ENCODE measurements at regions not wholly inside any gene's neighbourhood (a gene's known extent, or its start where the extent isn't known, plus 50 kb on each side); places are given as distances from the start of the nearest gene placed in this dataset.

- no peak overlapping the region for H3K27ac ChIP-seq (ENCODE audit: low read length in 2 of 2)
- no peak overlapping the region for H3K4me3 Mint-ChIP-seq
- H3K4me1 ChIP-seq (ENCODE audit: control insufficient read depth in 2 of 2, insufficient read depth in 2 of 2, low read length in 2 of 2): no peaks in the 10 kb centered on the region
- H3K27ac Mint-ChIP-seq: no peak overlapping the region
- no peaks in the 10 kb centered on the region for H3K79me2 ChIP-seq (ENCODE audit: control insufficient read depth, insufficient read depth, low read length)
- ATAC-seq (ENCODE audit: low read depth) (no peak), DNase-seq (no peak)
- no peaks in the 10 kb centered on the region for H3K27me3 Mint-ChIP-seq
- intact Hi-C loops (cut with micrococcal nuclease): no loop called here
- no peaks in the 10 kb centered on the region for H3K9me3 ChIP-seq (ENCODE audit: control extremely low read depth in 1 of 3, control insufficient read depth in 2 of 3, insufficient read depth in 1 of 3, low read length in 2 of 3)
- no peak overlapping the region for H3K4me2 ChIP-seq (replicated peaks; ENCODE audit: low read depth, low read length, poor library complexity, severe bottlenecking)
- ChIA-PET POLR2A (no interaction called here), CTCF (no interaction called here)
- no peak overlapping the region for H3K4me3 ChIP-seq (ENCODE audit: control extremely low read depth in 1 of 5, extremely low read depth in 1 of 5, insufficient read depth in 1 of 5, low read depth in 2 of 5, low read length in 4 of 5)
- H3K9me3 Mint-ChIP-seq (ENCODE audit: insufficient read depth): no peaks in the 10 kb centered on the region
- H3K4me1 Mint-ChIP-seq: no peaks in the 10 kb centered on the region
- H2AFZ ChIP-seq (ENCODE audit: insufficient read depth, low read depth, low read length, poor library complexity, severe bottlenecking): no peak overlapping the region
- no peaks in the 10 kb centered on the region for H3K36me3 ChIP-seq (replicated peaks in 1 of 2; ENCODE audit: control extremely low read depth in 1 of 2, control insufficient read depth in 1 of 2, extremely low read depth in 1 of 2, insufficient read depth in 2 of 2, low read length in 1 of 2)
- no peaks in the 10 kb centered on the region for H3K27me3 ChIP-seq (replicated peaks in 1 of 4; ENCODE audit: control extremely low read depth in 1 of 4, control insufficient read depth in 3 of 4, insufficient read depth in 4 of 4, low read length in 3 of 4)
- H3K9ac ChIP-seq (ENCODE audit: low read length): no peak overlapping the region
- WGBS (ENCODE audit: insufficient coverage): no CpG with 5 or more reads among the region's 1 CpG
- no peaks in the 10 kb centered on the region for H4K20me1 ChIP-seq (ENCODE audit: control insufficient read depth, insufficient read depth, low read length, poor library complexity, severe bottlenecking)
- TF ChIP-seq EZH2 (IDR thresholded peaks at IDR 0.05; ENCODE audit: borderline replicate concordance, insufficient read depth, low read depth, low read length, poor library complexity, severe bottlenecking) (no peak), CTCF (IDR thresholded peaks at IDR 0.05) (no peak)
Measured at GRCh38 chr4:130356873-130357272, 1260.9 kb downstream of the C4orf33 start.

- intact Hi-C loops (cut with micrococcal nuclease): no loop called here
- no peak overlapping the region for H3K9ac ChIP-seq (ENCODE audit: low read length)
- no peaks in the 10 kb centered on the region for H3K27me3 ChIP-seq (replicated peaks in 1 of 4; ENCODE audit: control extremely low read depth in 1 of 4, control insufficient read depth in 3 of 4, insufficient read depth in 4 of 4, low read length in 3 of 4)
- Mint-ChIP-seq H3K4me1 (no peaks in the 10 kb centered on the region), H3K9me3 (ENCODE audit: insufficient read depth) (no peaks in the 10 kb centered on the region), H3K27me3 (no peaks in the 10 kb centered on the region), H3K27ac (no peak overlapping the region), H3K4me3 (no peak overlapping the region)
- DNase-seq (no peak), ATAC-seq (ENCODE audit: low read depth) (no peak)
- no peaks in the 10 kb centered on the region for H3K9me3 ChIP-seq (ENCODE audit: control extremely low read depth in 1 of 3, control insufficient read depth in 2 of 3, insufficient read depth in 1 of 3, low read length in 2 of 3)
- no peaks in the 10 kb centered on the region for H3K36me3 ChIP-seq (replicated peaks in 1 of 2; ENCODE audit: control extremely low read depth in 1 of 2, control insufficient read depth in 1 of 2, extremely low read depth in 1 of 2, insufficient read depth in 2 of 2, low read length in 1 of 2)
- H4K20me1 ChIP-seq (ENCODE audit: control insufficient read depth, insufficient read depth, low read length, poor library complexity, severe bottlenecking): no peaks in the 10 kb centered on the region
- H3K79me2 ChIP-seq (ENCODE audit: control insufficient read depth, insufficient read depth, low read length): no peaks in the 10 kb centered on the region
- POLR2A ChIA-PET: no interaction called here
- H2AFZ ChIP-seq (ENCODE audit: insufficient read depth, low read depth, low read length, poor library complexity, severe bottlenecking): no peak overlapping the region
- CTCF ChIA-PET: no interaction called here
- TF ChIP-seq EZH2 (IDR thresholded peaks at IDR 0.05; ENCODE audit: borderline replicate concordance, insufficient read depth, low read depth, low read length, poor library complexity, severe bottlenecking) (no peak), CTCF (IDR thresholded peaks at IDR 0.05) (no peak)
- no peaks in the 10 kb centered on the region for H3K4me1 ChIP-seq (ENCODE audit: control insufficient read depth in 2 of 2, insufficient read depth in 2 of 2, low read length in 2 of 2)
- no peak overlapping the region for H3K4me2 ChIP-seq (replicated peaks; ENCODE audit: low read depth, low read length, poor library complexity, severe bottlenecking)
- no peak overlapping the region for H3K4me3 ChIP-seq (ENCODE audit: control extremely low read depth in 1 of 5, extremely low read depth in 1 of 5, insufficient read depth in 1 of 5, low read depth in 2 of 5, low read length in 4 of 5)
- WGBS (ENCODE audit: insufficient coverage): no CpG with 5 or more reads among the region's 2 CpGs
- no peak overlapping the region for H3K27ac ChIP-seq (ENCODE audit: low read length in 2 of 2)
Measured at GRCh38 chr4:130359542-130359941, 1263.6 kb downstream of the C4orf33 start.

Data from B cell (primary cell).